ENCODE measurements at regions not wholly inside any gene's neighbourhood (a gene's known extent, or its start where the extent isn't known, plus 50 kb on each side); places are given as distances from the start of the nearest gene placed in this dataset.

- Histone ChIP-seq H3K36me3 (ENCODE audit: control insufficient read depth in 5 of 5, insufficient read depth in 5 of 5, low read length in 5 of 5) (no peaks in the 10 kb centered on the region), H3K9ac (ENCODE audit: low read length in 5 of 5) (no peak overlapping the region), H3K4me1 (ENCODE audit: control insufficient read depth in 5 of 5, insufficient read depth in 5 of 5, low read length in 5 of 5) (no peaks in the 10 kb centered on the region), H3K27me3 (ENCODE audit: control insufficient read depth in 5 of 5, insufficient read depth in 4 of 5, low read length in 5 of 5) (no peaks in the 10 kb centered on the region), H3K9me3 (ENCODE audit: control insufficient read depth in 5 of 5, low read length in 5 of 5) (peaks cover 0 to 6% (median 0%) of the 10 kb centered on the region in 5 donors), H3K27ac (ENCODE audit: low read depth, low read length) (no peak overlapping the region), H3K4me3 (ENCODE audit: low read depth in 1 of 5, low read length in 5 of 5) (no peak overlapping the region)
These were observed 1195.6 kb upstream of the GBE1 start for GRCh38 chr3:82957079-82957478.

- H3K9me3 ChIP-seq (ENCODE audit: control insufficient read depth in 5 of 5, low read length in 5 of 5): peaks cover 0 to 6% (median 0%) of the 10 kb centered on the region in 5 donors
- H3K4me3 ChIP-seq (ENCODE audit: low read depth in 1 of 5, low read length in 5 of 5): no peak overlapping the region
- no peak overlapping the region for H3K9ac ChIP-seq (ENCODE audit: low read length in 5 of 5)
- H3K36me3 ChIP-seq (ENCODE audit: control insufficient read depth in 5 of 5, insufficient read depth in 5 of 5, low read length in 5 of 5): no peaks in the 10 kb centered on the region
- no peaks in the 10 kb centered on the region for H3K27me3 ChIP-seq (ENCODE audit: control insufficient read depth in 5 of 5, insufficient read depth in 4 of 5, low read length in 5 of 5)
- H3K4me1 ChIP-seq (ENCODE audit: control insufficient read depth in 5 of 5, insufficient read depth in 5 of 5, low read length in 5 of 5): no peaks in the 10 kb centered on the region
- H3K27ac ChIP-seq (ENCODE audit: low read depth, low read length): no peak overlapping the region
These were observed 1193.0 kb upstream of the GBE1 start for GRCh38 chr3:82954486-82954885.

GRCh38 chr3:82942041-82942440, 1180.6 kb upstream of the GBE1 start:
- H3K9me3 ChIP-seq (ENCODE audit: control insufficient read depth in 5 of 5, low read length in 5 of 5): peaks cover 0 to 24% (median 15%) of the 10 kb centered on the region in 5 donors
- no peaks in the 10 kb centered on the region for H3K4me1 ChIP-seq (ENCODE audit: control insufficient read depth in 5 of 5, insufficient read depth in 5 of 5, low read length in 5 of 5)
- no peaks in the 10 kb centered on the region for H3K36me3 ChIP-seq (ENCODE audit: control insufficient read depth in 5 of 5, insufficient read depth in 5 of 5, low read length in 5 of 5)
- H3K4me3 ChIP-seq (ENCODE audit: low read depth in 1 of 5, low read length in 5 of 5): no peak overlapping the region
- H3K27me3 ChIP-seq (ENCODE audit: control insufficient read depth in 5 of 5, insufficient read depth in 4 of 5, low read length in 5 of 5): no peaks in the 10 kb centered on the region
- no peak overlapping the region for H3K9ac ChIP-seq (ENCODE audit: low read length in 5 of 5)
- H3K27ac ChIP-seq (ENCODE audit: low read depth, low read length): no peak overlapping the region

GRCh38 chr3:82940124-82940523, 1178.7 kb upstream of the GBE1 start:
- Histone ChIP-seq H3K27ac (ENCODE audit: low read depth, low read length) (no peak overlapping the region), H3K9ac (ENCODE audit: low read length in 5 of 5) (no peak overlapping the region), H3K4me3 (ENCODE audit: low read depth in 1 of 5, low read length in 5 of 5) (no peak overlapping the region), H3K36me3 (ENCODE audit: control insufficient read depth in 5 of 5, insufficient read depth in 5 of 5, low read length in 5 of 5) (no peaks in the 10 kb centered on the region), H3K9me3 (ENCODE audit: control insufficient read depth in 5 of 5, low read length in 5 of 5) (peaks cover 0 to 24% (median 15%) of the 10 kb centered on the region in 5 donors), H3K4me1 (ENCODE audit: control insufficient read depth in 5 of 5, insufficient read depth in 5 of 5, low read length in 5 of 5) (no peaks in the 10 kb centered on the region), H3K27me3 (ENCODE audit: control insufficient read depth in 5 of 5, insufficient read depth in 4 of 5, low read length in 5 of 5) (no peaks in the 10 kb centered on the region)

GRCh38 chr3:82939491-82940097, 1178.1 kb upstream of the GBE1 start:
- H3K27me3 ChIP-seq (ENCODE audit: control insufficient read depth in 5 of 5, insufficient read depth in 4 of 5, low read length in 5 of 5): no peaks in the 10 kb centered on the region
- no peak overlapping the region for H3K4me3 ChIP-seq (ENCODE audit: low read depth in 1 of 5, low read length in 5 of 5)
- H3K27ac ChIP-seq (ENCODE audit: low read depth, low read length): no peak overlapping the region
- no peaks in the 10 kb centered on the region for H3K4me1 ChIP-seq (ENCODE audit: control insufficient read depth in 5 of 5, insufficient read depth in 5 of 5, low read length in 5 of 5)
- no peak overlapping the region for H3K9ac ChIP-seq (ENCODE audit: low read length in 5 of 5)
- no peaks in the 10 kb centered on the region for H3K36me3 ChIP-seq (ENCODE audit: control insufficient read depth in 5 of 5, insufficient read depth in 5 of 5, low read length in 5 of 5)
- peaks cover 0 to 22% (median 12%) of the 10 kb centered on the region in 5 donors for H3K9me3 ChIP-seq (ENCODE audit: control insufficient read depth in 5 of 5, low read length in 5 of 5)

GRCh38 chr3:82938821-82939328, 1177.4 kb upstream of the GBE1 start:
- Histone ChIP-seq H3K36me3 (ENCODE audit: control insufficient read depth in 5 of 5, insufficient read depth in 5 of 5, low read length in 5 of 5) (no peaks in the 10 kb centered on the region), H3K4me1 (ENCODE audit: control insufficient read depth in 5 of 5, insufficient read depth in 5 of 5, low read length in 5 of 5) (no peaks in the 10 kb centered on the region), H3K9me3 (ENCODE audit: control insufficient read depth in 5 of 5, low read length in 5 of 5) (peaks cover 0 to 16% (median 10%) of the 10 kb centered on the region in 5 donors), H3K4me3 (ENCODE audit: low read depth in 1 of 5, low read length in 5 of 5) (no peak overlapping the region), H3K9ac (ENCODE audit: low read length in 5 of 5) (no peak overlapping the region), H3K27ac (ENCODE audit: low read depth, low read length) (no peak overlapping the region), H3K27me3 (ENCODE audit: control insufficient read depth in 5 of 5, insufficient read depth in 4 of 5, low read length in 5 of 5) (no peaks in the 10 kb centered on the region)

GRCh38 chr3:82927309-82928253, 1166.1 kb upstream of the GBE1 start:
- Histone ChIP-seq H3K9ac (ENCODE audit: low read length in 5 of 5) (no peak overlapping the region), H3K4me3 (ENCODE audit: low read depth in 1 of 5, low read length in 5 of 5) (no peak overlapping the region), H3K27me3 (ENCODE audit: control insufficient read depth in 5 of 5, insufficient read depth in 4 of 5, low read length in 5 of 5) (no peaks in the 10 kb centered on the region), H3K4me1 (ENCODE audit: control insufficient read depth in 5 of 5, insufficient read depth in 5 of 5, low read length in 5 of 5) (no peaks in the 10 kb centered on the region), H3K27ac (ENCODE audit: low read depth, low read length) (no peak overlapping the region), H3K9me3 (ENCODE audit: control insufficient read depth in 5 of 5, low read length in 5 of 5) (peaks cover 0 to 2% (median 0%) of the 10 kb centered on the region in 5 donors), H3K36me3 (ENCODE audit: control insufficient read depth in 5 of 5, insufficient read depth in 5 of 5, low read length in 5 of 5) (no peaks in the 10 kb centered on the region)

- no peaks in the 10 kb centered on the region for H3K4me1 ChIP-seq (ENCODE audit: control insufficient read depth in 5 of 5, insufficient read depth in 5 of 5, low read length in 5 of 5)
- no peak overlapping the region for H3K4me3 ChIP-seq (ENCODE audit: low read depth in 1 of 5, low read length in 5 of 5)
- no peak overlapping the region for H3K27ac ChIP-seq (ENCODE audit: low read depth, low read length)
- H3K9me3 ChIP-seq (ENCODE audit: control insufficient read depth in 5 of 5, low read length in 5 of 5): no peaks in the 10 kb centered on the region
- H3K36me3 ChIP-seq (ENCODE audit: control insufficient read depth in 5 of 5, insufficient read depth in 5 of 5, low read length in 5 of 5): no peaks in the 10 kb centered on the region
- H3K9ac ChIP-seq (ENCODE audit: low read length in 5 of 5): no peak overlapping the region
- H3K27me3 ChIP-seq (ENCODE audit: control insufficient read depth in 5 of 5, insufficient read depth in 4 of 5, low read length in 5 of 5): no peaks in the 10 kb centered on the region
These were observed 1129.6 kb upstream of the GBE1 start for GRCh38 chr3:82891028-82891427.

- Histone ChIP-seq H3K4me3 (ENCODE audit: low read depth in 1 of 5, low read length in 5 of 5) (no peak overlapping the region), H3K36me3 (ENCODE audit: control insufficient read depth in 5 of 5, insufficient read depth in 5 of 5, low read length in 5 of 5) (no peaks in the 10 kb centered on the region), H3K4me1 (ENCODE audit: control insufficient read depth in 5 of 5, insufficient read depth in 5 of 5, low read length in 5 of 5) (no peaks in the 10 kb centered on the region), H3K9me3 (ENCODE audit: control insufficient read depth in 5 of 5, low read length in 5 of 5) (no peaks in the 10 kb centered on the region), H3K9ac (ENCODE audit: low read length in 5 of 5) (no peak overlapping the region), H3K27ac (ENCODE audit: low read depth, low read length) (no peak overlapping the region), H3K27me3 (ENCODE audit: control insufficient read depth in 5 of 5, insufficient read depth in 4 of 5, low read length in 5 of 5) (no peaks in the 10 kb centered on the region)
These were observed 1121.6 kb upstream of the GBE1 start for GRCh38 chr3:82883072-82883471.

- Histone ChIP-seq H3K36me3 (ENCODE audit: control insufficient read depth in 5 of 5, insufficient read depth in 5 of 5, low read length in 5 of 5) (no peaks in the 10 kb centered on the region), H3K4me3 (ENCODE audit: low read depth in 1 of 5, low read length in 5 of 5) (no peak overlapping the region), H3K9me3 (ENCODE audit: control insufficient read depth in 5 of 5, low read length in 5 of 5) (no peaks in the 10 kb centered on the region)
These were observed 1114.0 kb upstream of the GBE1 start for GRCh38 chr3:82875401-82875800.

More at GRCh38 chr3:82875401-82875800, 1114.0 kb upstream of the GBE1 start:
- Histone ChIP-seq H3K4me1 (ENCODE audit: control insufficient read depth in 5 of 5, insufficient read depth in 5 of 5, low read length in 5 of 5) (no peaks in the 10 kb centered on the region), H3K9ac (ENCODE audit: low read length in 5 of 5) (no peak overlapping the region), H3K27me3 (ENCODE audit: control insufficient read depth in 5 of 5, insufficient read depth in 4 of 5, low read length in 5 of 5) (no peaks in the 10 kb centered on the region), H3K27ac (ENCODE audit: low read depth, low read length) (no peak overlapping the region)

Measured in subcutaneous abdominal adipose tissue (tissue), 5 donors.